Peyer's patch (tissue), 4 donors: ENCODE measurements at regions not wholly inside any gene's neighbourhood (a gene's known extent, or its start where the extent isn't known, plus 50 kb on each side); places are given as distances from the start of the nearest gene placed in this dataset.

Experiments
- DNase-seq, 3 donors: peaks; one replicate each; pipeline ENCODE4 v3.0.0-alpha.2; 2017 to 2019
- H3K27ac ChIP-seq, 4 donors: fragments of 200-600 bp; sonication (generic); one replicate each; pipeline ENCODE4 v1.5.1; 2016 to 2019
- H3K27me3 ChIP-seq, 2 donors: fragments of 200-600 bp; sonication (generic); one replicate each; pipeline ENCODE4 v1.5.1; 2019
- H3K36me3 ChIP-seq, 3 donors: fragments of 200-600 bp; sonication (generic); one replicate each; pipeline ENCODE4 v1.5.1; 2016 to 2019
- H3K4me1 ChIP-seq, 4 donors: fragments of 200-600 bp; sonication (generic); one replicate each; pipeline ENCODE4 v1.5.1; 2016 to 2019
- H3K4me3 ChIP-seq, 4 donors: fragments of 200-600 bp; sonication (generic); 1 replicate in 3 of 4; 2 replicates in 1 of 4; pipeline ENCODE4 v1.5.1; 2016 to 2019; ENCODE audit warnings: mild to moderate bottlenecking in 1 of 4
- H3K9me3 ChIP-seq, 4 donors: fragments of 200-600 bp; sonication (generic); one replicate each; pipeline ENCODE4 v1.5.1; 2016 to 2019; ENCODE audit warnings: mild to moderate bottlenecking in 1 of 4
- CTCF ChIP-seq, 6 experiments: fragments of 450-650 bp in 4 of 6; fragments of 200-600 bp in 2 of 6; sonication (generic) in 1 of 6; IDR thresholded peaks; one replicate each; pipeline ENCODE4 v1.5.1; 2017 to 2019; ENCODE audit warnings: antibody characterized with exemption in 6 of 6, mild to moderate bottlenecking in 3 of 6, moderate library complexity in 1 of 6
- POLR2A ChIP-seq, 2 donors: fragments of 450-650 bp; IDR thresholded peaks; one replicate each; pipeline ENCODE4 v1.5.1; 2017; ENCODE audit warnings: antibody characterized with exemption in 2 of 2, mild to moderate bottlenecking in 2 of 2, moderate library complexity in 2 of 2

GRCh38 chr2:236899950-236900640 is 185.6 kb upstream of the COPS8 start:
- TF ChIP-seq POLR2A (IDR thresholded peaks at IDR 0.05), result no peak
- Histone ChIP-seq H3K4me3 (no peak overlapping the region), H3K27me3 (no peaks in the 10 kb centered on the region), H3K27ac (no peak overlapping the region), H3K36me3 (no peaks in the 10 kb centered on the region), H3K9me3 (no peaks in the 10 kb centered on the region), H3K4me1 (no peaks in the 10 kb centered on the region)
- no peak for DNase-seq

- no peaks in the 10 kb centered on the region for H3K36me3 ChIP-seq
- no peaks in the 10 kb centered on the region for H3K27me3 ChIP-seq
- TF ChIP-seq POLR2A (IDR thresholded peaks at IDR 0.05), result no peak
- no peak for TF ChIP-seq CTCF (IDR thresholded peaks at IDR 0.05)
- no peak for DNase-seq
- H3K9me3 ChIP-seq, result no peaks in the 10 kb centered on the region
- H3K4me3 ChIP-seq, result no peak overlapping the region
- H3K4me1 ChIP-seq, result no peaks in the 10 kb centered on the region
- H3K27ac ChIP-seq, result no peak overlapping the region
Observed at GRCh38 chr2:236901956-236902355, 183.7 kb upstream of the COPS8 start.

- Histone ChIP-seq H3K4me1 (no peaks in the 10 kb centered on the region), H3K27ac (no peak overlapping the region), H3K4me3 (no peak overlapping the region), H3K27me3 (no peaks in the 10 kb centered on the region), H3K36me3 (no peaks in the 10 kb centered on the region), H3K9me3 (no peaks in the 10 kb centered on the region)
- DNase-seq, result no peak
- no peak for TF ChIP-seq CTCF (IDR thresholded peaks at IDR 0.05)
Observed at GRCh38 chr2:236903978-236904377, 181.7 kb upstream of the COPS8 start.

- H3K27ac ChIP-seq, result no peak overlapping the region
- TF ChIP-seq CTCF (IDR thresholded peaks at IDR 0.05) (no peak), POLR2A (IDR thresholded peaks at IDR 0.05) (no peak)
- no peaks in the 10 kb centered on the region for H3K36me3 ChIP-seq
- H3K9me3 ChIP-seq, result no peaks in the 10 kb centered on the region
- no peaks in the 10 kb centered on the region for H3K27me3 ChIP-seq
- DNase-seq, result no peak
- no peaks in the 10 kb centered on the region for H3K4me1 ChIP-seq
- no peak overlapping the region for H3K4me3 ChIP-seq
Observed at GRCh38 chr2:236904389-236905263, 181.1 kb upstream of the COPS8 start.

GRCh38 chr2:236905976-236906375 is 179.7 kb upstream of the COPS8 start:
- no peaks in the 10 kb centered on the region for H3K36me3 ChIP-seq
- TF ChIP-seq POLR2A (IDR thresholded peaks at IDR 0.05), result no peak
- TF ChIP-seq CTCF (IDR thresholded peaks at IDR 0.05), result no peak
- no peaks in the 10 kb centered on the region for H3K27me3 ChIP-seq
- no peak overlapping the region for H3K27ac ChIP-seq
- no peak for DNase-seq
- no peaks in the 10 kb centered on the region for H3K4me1 ChIP-seq
- no peaks in the 10 kb centered on the region for H3K9me3 ChIP-seq
- H3K4me3 ChIP-seq, result no peak overlapping the region

- Histone ChIP-seq H3K27me3 (no peaks in the 10 kb centered on the region), H3K4me1 (no peaks in the 10 kb centered on the region), H3K9me3 (no peaks in the 10 kb centered on the region), H3K27ac (no peak overlapping the region), H3K4me3 (no peak overlapping the region), H3K36me3 (no peaks in the 10 kb centered on the region)
- TF ChIP-seq CTCF (IDR thresholded peaks at IDR 0.05) (no peak), POLR2A (IDR thresholded peaks at IDR 0.05) (no peak)
- DNase-seq, result no peak
Observed at GRCh38 chr2:236908439-236909192, 177.1 kb upstream of the COPS8 start.
